ENCODE measurements at regions not wholly inside any gene's neighbourhood (a gene's known extent, or its start where the extent isn't known, plus 50 kb on each side); places are given as distances from the start of the nearest gene placed in this dataset.

GRCh38 chr2:56647997-56648396 is 464.2 kb downstream of the CCDC85A start:
- Histone ChIP-seq H3K27me3 (replicated peaks; ENCODE audit: control insufficient read depth, insufficient read depth, low read length) (no peaks in the 10 kb centered on the region), H3K4me3 (replicated peaks; ENCODE audit: low read depth, low read length) (no peak overlapping the region), H3K36me3 (ENCODE audit: control insufficient read depth, insufficient read depth, low read length) (no peaks in the 10 kb centered on the region)
- no peak for TF ChIP-seq CTCF (IDR thresholded peaks at IDR 0.05; ENCODE audit: insufficient read depth, low read length, poor library complexity, severe bottlenecking)
- no peak for DNase-seq (ENCODE audit: extremely low read depth, insufficient read length)

- Histone ChIP-seq H3K27me3 (replicated peaks; ENCODE audit: control insufficient read depth, insufficient read depth, low read length) (no peaks in the 10 kb centered on the region), H3K36me3 (ENCODE audit: control insufficient read depth, insufficient read depth, low read length) (no peaks in the 10 kb centered on the region), H3K4me3 (replicated peaks; ENCODE audit: low read depth, low read length) (no peak overlapping the region)
- DNase-seq (ENCODE audit: extremely low read depth, insufficient read length), result no peak
- no peak for TF ChIP-seq CTCF (IDR thresholded peaks at IDR 0.05; ENCODE audit: insufficient read depth, low read length, poor library complexity, severe bottlenecking)
These were observed 465.0 kb downstream of the CCDC85A start for GRCh38 chr2:56648802-56649201.

GRCh38 chr2:56654936-56655335 is 471.1 kb downstream of the CCDC85A start:
- no peaks in the 10 kb centered on the region for H3K36me3 ChIP-seq (ENCODE audit: control insufficient read depth, insufficient read depth, low read length)
- no peak for TF ChIP-seq CTCF (IDR thresholded peaks at IDR 0.05; ENCODE audit: insufficient read depth, low read length, poor library complexity, severe bottlenecking)
- no peak overlapping the region for H3K4me3 ChIP-seq (replicated peaks; ENCODE audit: low read depth, low read length)
- no peaks in the 10 kb centered on the region for H3K27me3 ChIP-seq (replicated peaks; ENCODE audit: control insufficient read depth, insufficient read depth, low read length)
- no peak for DNase-seq (ENCODE audit: extremely low read depth, insufficient read length)

- Histone ChIP-seq H3K27me3 (replicated peaks; ENCODE audit: control insufficient read depth, insufficient read depth, low read length) (no peaks in the 10 kb centered on the region), H3K4me3 (replicated peaks; ENCODE audit: low read depth, low read length) (no peak overlapping the region), H3K36me3 (ENCODE audit: control insufficient read depth, insufficient read depth, low read length) (no peaks in the 10 kb centered on the region)
- no peak for DNase-seq (ENCODE audit: extremely low read depth, insufficient read length)
- TF ChIP-seq CTCF (IDR thresholded peaks at IDR 0.05; ENCODE audit: insufficient read depth, low read length, poor library complexity, severe bottlenecking), result no peak
These were observed 473.0 kb downstream of the CCDC85A start for GRCh38 chr2:56656826-56657225.

GRCh38 chr2:56666777-56667176 is 483.0 kb downstream of the CCDC85A start:
- Histone ChIP-seq H3K36me3 (ENCODE audit: control insufficient read depth, insufficient read depth, low read length) (no peaks in the 10 kb centered on the region), H3K4me3 (replicated peaks; ENCODE audit: low read depth, low read length) (no peak overlapping the region), H3K27me3 (replicated peaks; ENCODE audit: control insufficient read depth, insufficient read depth, low read length) (no peaks in the 10 kb centered on the region)
- no peak for TF ChIP-seq CTCF (IDR thresholded peaks at IDR 0.05; ENCODE audit: insufficient read depth, low read length, poor library complexity, severe bottlenecking)
- no peak for DNase-seq (ENCODE audit: extremely low read depth, insufficient read length)

GRCh38 chr2:56671973-56672569 is 488.3 kb downstream of the CCDC85A start:
- no peak for DNase-seq (ENCODE audit: extremely low read depth, insufficient read length)

More at GRCh38 chr2:56671973-56672569, 488.3 kb downstream of the CCDC85A start:
- Histone ChIP-seq H3K27me3 (replicated peaks; ENCODE audit: control insufficient read depth, insufficient read depth, low read length) (no peaks in the 10 kb centered on the region), H3K4me3 (replicated peaks; ENCODE audit: low read depth, low read length) (no peak overlapping the region), H3K36me3 (ENCODE audit: control insufficient read depth, insufficient read depth, low read length) (no peaks in the 10 kb centered on the region)
- no peak for TF ChIP-seq CTCF (IDR thresholded peaks at IDR 0.05; ENCODE audit: insufficient read depth, low read length, poor library complexity, severe bottlenecking)
